Keratinocyte (primary cell): ENCODE measurements at regions not wholly inside any gene's neighbourhood (a gene's known extent, or its start where the extent isn't known, plus 50 kb on each side); places are given as distances from the start of the nearest gene placed in this dataset.

ENCODE experiments used
- DNase-seq: peaks from one replicate; pipeline ENCODE4 v3.0.0-alpha.2; 2011; ENCODE audit warnings: low read depth, missing footprints, low spot score
- FAIRE-seq: peaks from 2 replicates; lab custom pipeline; 2011; peaks lifted over from hg19 to GRCh38; lab: Jason Lieb, UNC
- H2AFZ ChIP-seq: 2 replicates; pipeline ENCODE4 v1.6.0; 2012; ENCODE audit warnings: low read length, control low read depth, inconsistent platforms; ENCODE audit not compliant: control insufficient read depth
- H3K27ac ChIP-seq: 2 replicates; pipeline ENCODE4 v1.5.1; 2011; ENCODE audit warnings: low read length; ENCODE audit not compliant: control insufficient read depth, insufficient read depth
- H3K27me3 ChIP-seq: 3 replicates; pipeline ENCODE4 v1.6.0; 2011; ENCODE audit warnings: low read length; ENCODE audit not compliant: control insufficient read depth, insufficient read depth; ENCODE audit errors: extremely low read depth
- H3K36me3 ChIP-seq, 2 experiments: 2 replicates in 1 of 2; 3 replicates in 1 of 2; pipeline ENCODE4 v1.5.1; 2011; ENCODE audit warnings: low read length in 2 of 2, mild to moderate bottlenecking in 1 of 2; ENCODE audit not compliant: control insufficient read depth in 2 of 2, insufficient read depth in 2 of 2; ENCODE audit errors: extremely low read depth in 1 of 2
- H3K4me1 ChIP-seq: 3 replicates; pipeline ENCODE4 v1.5.1; 2011; ENCODE audit warnings: low read length; ENCODE audit not compliant: control insufficient read depth, insufficient read depth; ENCODE audit errors: extremely low read depth
- H3K4me2 ChIP-seq: 3 replicates; pipeline ENCODE4 v1.6.0; 2011; ENCODE audit warnings: low read depth, low read length; ENCODE audit not compliant: control insufficient read depth, insufficient read depth; ENCODE audit errors: extremely low read depth
- H3K4me3 ChIP-seq, 3 experiments: fragments of 200-600 bp in 1 of 3; sonication (generic) in 1 of 3; 2 replicates in 2 of 3; 3 replicates in 1 of 3; pipeline ENCODE4 v1.5.1; 2011 to 2016; ENCODE audit warnings: low read length in 3 of 3, mild to moderate bottlenecking in 3 of 3, control low read depth in 2 of 3, inconsistent platforms in 1 of 3, low read depth in 1 of 3, mixed read lengths in 1 of 3, mixed run types in 1 of 3, moderate library complexity in 1 of 3; ENCODE audit not compliant: control insufficient read depth in 2 of 3, insufficient read depth in 2 of 3; ENCODE audit errors: extremely low read depth in 1 of 3
- H3K79me2 ChIP-seq: 2 replicates; pipeline ENCODE4 v1.6.0; 2012; ENCODE audit warnings: low read length; ENCODE audit not compliant: control insufficient read depth, insufficient read depth
- H3K9ac ChIP-seq: 3 replicates; pipeline ENCODE4 v1.6.0; 2011; ENCODE audit warnings: low read length; ENCODE audit not compliant: control insufficient read depth, insufficient read depth; ENCODE audit errors: extremely low read depth
- H3K9me1 ChIP-seq: 3 replicates; pipeline ENCODE4 v1.6.0; 2011; ENCODE audit warnings: low read length; ENCODE audit not compliant: control insufficient read depth, insufficient read depth; ENCODE audit errors: extremely low read depth
- H3K9me3 ChIP-seq: 2 replicates; pipeline ENCODE4 v1.5.1; 2012; ENCODE audit warnings: low read depth, low read length; ENCODE audit not compliant: control insufficient read depth
- H4K20me1 ChIP-seq: 3 replicates; pipeline ENCODE4 v1.6.0; 2011; ENCODE audit warnings: low read length; ENCODE audit not compliant: control insufficient read depth, insufficient read depth; ENCODE audit errors: extremely low read depth
- CTCF ChIP-seq, 3 experiments: IDR thresholded peaks in 1 of 3; conservative IDR thresholded peaks in 1 of 3; optimal IDR thresholded peaks in 1 of 3; 2 replicates in 2 of 3; 3 replicates in 1 of 3; pipeline versions ENCODE3 to v1.5.1; 2011; ENCODE audit warnings: low read length in 3 of 3, mild to moderate bottlenecking in 3 of 3, moderate library complexity in 2 of 3, control low read depth in 1 of 3, inconsistent platforms in 1 of 3; ENCODE audit not compliant: insufficient read depth in 2 of 3; ENCODE audit errors: extremely low read depth in 1 of 3
- EZH2 ChIP-seq: IDR thresholded peaks from one replicate; pipeline ENCODE4 v1.6.1; 2012; ENCODE audit warnings: inconsistent platforms, mild to moderate bottlenecking, low read length, moderate library complexity
- dilution Hi-C: fragments of 300-500 bp; cut with MboI; formaldehyde crosslinking; loops from one replicate; pipeline ENCODE4 v1.7.0; 2020; ENCODE audit warnings: low sequenced_read_pairs; ENCODE audit not compliant: extremely low pct_ligation_motif_present

DNA sequence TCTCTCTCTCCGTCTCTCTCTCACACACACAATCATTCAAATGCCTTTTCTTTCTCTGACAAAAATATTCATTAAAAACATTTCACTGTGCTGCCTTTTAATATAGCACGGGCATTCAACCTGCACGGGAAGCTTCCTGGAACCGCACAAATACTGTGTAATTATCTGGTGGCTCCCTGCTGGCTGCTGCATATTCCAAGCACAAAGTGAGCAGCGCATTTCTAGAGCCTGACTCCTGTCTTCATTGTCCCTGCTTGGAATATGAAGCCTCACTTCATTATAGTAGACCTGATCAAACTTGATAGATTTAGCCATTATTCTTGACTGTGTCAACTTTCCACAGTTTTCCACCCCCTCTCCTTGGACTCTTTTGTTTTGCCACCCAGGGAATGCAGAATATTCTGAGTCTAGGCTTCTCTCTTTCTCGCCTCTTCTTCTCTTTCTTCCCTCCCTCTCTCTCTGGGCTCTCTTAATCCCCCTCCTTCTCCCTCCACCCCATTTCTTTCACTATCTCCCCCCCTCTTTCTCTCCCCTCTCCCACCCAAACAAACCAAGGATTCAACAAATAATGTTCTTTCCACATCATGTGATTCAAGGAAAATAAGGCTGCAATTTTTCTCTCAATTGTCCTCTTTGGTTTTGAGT, 672.1 kb upstream of the FANCL start:
- Histone ChIP-seq H3K4me1 (no peaks in the 10 kb centered on the region), H2AFZ (no peak overlapping the region), H3K4me2 (no peak overlapping the region), H4K20me1 (no peaks in the 10 kb centered on the region), H3K36me3 (no peaks in the 10 kb centered on the region), H3K9me1 (no peaks in the 10 kb centered on the region), H3K27me3 (no peaks in the 10 kb centered on the region), H3K9ac (no peak overlapping the region), H3K79me2 (no peaks in the 10 kb centered on the region), H3K4me3 (no peak overlapping the region), H3K27ac (no peak overlapping the region), H3K9me3 (no peaks in the 10 kb centered on the region)
- dilution Hi-C loops = no loop called here
- no peak for TF ChIP-seq CTCF (optimal IDR thresholded peaks at IDR 0.05 in 1 of 3, IDR thresholded peaks at IDR 0.05 in 1 of 3, conservative IDR thresholded peaks at IDR 0.05 in 1 of 3; ENCODE audit: extremely low read depth in 1 of 3, insufficient read depth in 2 of 3, low read length in 3 of 3)
- TF ChIP-seq EZH2 = no peak
- FAIRE-seq = no peak
- DNase-seq = no peak

- H3K4me2 ChIP-seq = no peak overlapping the region
- no peaks in the 10 kb centered on the region for H4K20me1 ChIP-seq
- no peak overlapping the region for H3K27ac ChIP-seq
- no peaks in the 10 kb centered on the region for H3K79me2 ChIP-seq
- H3K9me1 ChIP-seq = no peaks in the 10 kb centered on the region
- H3K9me3 ChIP-seq = no peaks in the 10 kb centered on the region
- FAIRE-seq (no peak), DNase-seq (no peak)
- dilution Hi-C loops = no loop called here
- no peaks in the 10 kb centered on the region for H3K4me1 ChIP-seq
- H3K27me3 ChIP-seq = no peaks in the 10 kb centered on the region
- TF ChIP-seq CTCF (optimal IDR thresholded peaks at IDR 0.05 in 1 of 3, IDR thresholded peaks at IDR 0.05 in 1 of 3, conservative IDR thresholded peaks at IDR 0.05 in 1 of 3; ENCODE audit: extremely low read depth in 1 of 3, insufficient read depth in 2 of 3, low read length in 3 of 3) (no peak), EZH2 (no peak)
- H2AFZ ChIP-seq = no peak overlapping the region
- H3K4me3 ChIP-seq = no peak overlapping the region
- H3K9ac ChIP-seq = no peak overlapping the region
- H3K36me3 ChIP-seq = no peaks in the 10 kb centered on the region
Measured at GRCh38 chr2:58911877-58912276, 670.8 kb upstream of the FANCL start.
